ENCODE measurements at regions not wholly inside any gene's neighbourhood (a gene's known extent, or its start where the extent isn't known, plus 50 kb on each side); places are given as distances from the start of the nearest gene placed in this dataset.

GRCh38 chr9:99447951-99448350 lies 225.9 kb downstream of the SEC61B start:
- TF ChIP-seq CTCF (IDR thresholded peaks at IDR 0.05) (no peak), POLR2A (IDR thresholded peaks at IDR 0.05) (no peak), EP300 (IDR thresholded peaks at IDR 0.05) (no peak)
